Natural killer cell treated with Interleukin-12 subunit alpha and Interleukin-12 subunit beta and Interleukin-15 and Interleukin-18, amount 100 ng/mL, for 72 hours (primary cell): ENCODE measurements at regions not wholly inside any gene's neighbourhood (a gene's known extent, or its start where the extent isn't known, plus 50 kb on each side); places are given as distances from the start of the nearest gene placed in this dataset.
A peak's percentile ranks its signal among the peaks of the same experiment; 100 is the strongest.
"Not testable (repeated sequence)": the region's sequence is repeated elsewhere in the genome, so short reads cannot be mapped to it uniquely, and the experiment has no call there.

Experiments
- ATAC-seq, 2 donors: fragments of 150-1000 bp; cut with Tn5 transposase in 1 of 2; sonication (Bioruptor Pico), chemical (Tn5 transposase) in 1 of 2; 2 replicates each; pipeline ENCODE4 v1.10.0; 2021
- DNase-seq: peaks from one replicate; pipeline ENCODE4 v3.0.0; 2022; ENCODE audit warnings: low spot score
- H3K27ac Mint-ChIP-seq, 2 donors: 1 replicate in 1 of 2; 2 replicates in 1 of 2; pipeline ENCODE4 v1.8.0; 2022; ENCODE audit warnings: mixed read lengths in 2 of 2, mild to moderate bottlenecking in 1 of 2, moderate library complexity in 1 of 2
- H3K27me3 Mint-ChIP-seq, 2 donors: 1 replicate in 1 of 2; 2 replicates in 1 of 2; pipeline ENCODE4 v1.8.0; 2022; ENCODE audit warnings: mixed read lengths in 2 of 2
- H3K36me3 Mint-ChIP-seq: one replicate; pipeline ENCODE4 v1.8.0; 2022; ENCODE audit warnings: mixed read lengths
- H3K4me1 Mint-ChIP-seq, 2 donors: 1 replicate in 1 of 2; 2 replicates in 1 of 2; pipeline ENCODE4 v1.8.0; 2022; ENCODE audit warnings: low read depth in 2 of 2, mixed read lengths in 2 of 2, mild to moderate bottlenecking in 1 of 2
- H3K4me3 Mint-ChIP-seq: one replicate; pipeline ENCODE4 v1.8.0; 2022; ENCODE audit warnings: mixed read lengths
- H3K9me3 Mint-ChIP-seq: 2 replicates; pipeline ENCODE4 v1.8.0; 2022; ENCODE audit warnings: mixed read lengths

- no peak for DNase-seq
- H3K36me3 Mint-ChIP-seq: no peaks in the 10 kb centered on the region
- H3K27ac Mint-ChIP-seq: no peak overlapping the region
- no peaks in the 10 kb centered on the region for H3K9me3 Mint-ChIP-seq
- H3K4me1 Mint-ChIP-seq: peaks cover 0 to 5% of the 10 kb centered on the region in 2 donors
- H3K4me3 Mint-ChIP-seq: no peak overlapping the region
- no peak for ATAC-seq
- peaks cover 0 to 13% of the 10 kb centered on the region in 2 donors for H3K27me3 Mint-ChIP-seq
Measured at GRCh38 chr7:142460402-142461117, 202.7 kb upstream of the PRSS58 start.

DNA sequence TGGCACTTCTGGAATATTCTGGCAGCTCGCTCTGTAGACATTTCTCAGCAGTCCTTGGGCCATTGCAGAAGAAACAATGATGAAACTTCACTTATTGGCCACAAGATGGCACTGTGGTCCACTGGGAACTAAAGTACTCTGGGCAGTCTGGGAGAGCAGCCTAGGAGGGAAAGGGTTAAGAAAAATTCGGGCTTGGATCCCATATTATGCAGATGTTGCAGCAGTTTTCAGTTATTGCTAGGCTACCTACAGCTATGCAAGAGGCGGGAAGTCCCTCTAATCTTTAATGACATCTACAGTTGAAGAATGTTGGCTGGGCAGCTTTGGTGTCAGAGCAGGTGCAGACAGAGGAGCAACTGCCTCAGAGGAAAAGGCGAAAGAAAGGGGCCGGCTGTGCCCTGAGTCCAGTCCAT, 201.7 kb upstream of the PRSS58 start:
- DNase-seq (no peak), ATAC-seq (peak; percentile 62 to 67)
- Mint-ChIP-seq H3K27ac (no peak overlapping the region), H3K4me3 (no peak overlapping the region), H3K27me3 (peaks cover 0 to 13% of the 10 kb centered on the region in 2 donors), H3K4me1 (peaks cover 0 to 5% of the 10 kb centered on the region in 2 donors), H3K9me3 (no peaks in the 10 kb centered on the region), H3K36me3 (no peaks in the 10 kb centered on the region)

DNA sequence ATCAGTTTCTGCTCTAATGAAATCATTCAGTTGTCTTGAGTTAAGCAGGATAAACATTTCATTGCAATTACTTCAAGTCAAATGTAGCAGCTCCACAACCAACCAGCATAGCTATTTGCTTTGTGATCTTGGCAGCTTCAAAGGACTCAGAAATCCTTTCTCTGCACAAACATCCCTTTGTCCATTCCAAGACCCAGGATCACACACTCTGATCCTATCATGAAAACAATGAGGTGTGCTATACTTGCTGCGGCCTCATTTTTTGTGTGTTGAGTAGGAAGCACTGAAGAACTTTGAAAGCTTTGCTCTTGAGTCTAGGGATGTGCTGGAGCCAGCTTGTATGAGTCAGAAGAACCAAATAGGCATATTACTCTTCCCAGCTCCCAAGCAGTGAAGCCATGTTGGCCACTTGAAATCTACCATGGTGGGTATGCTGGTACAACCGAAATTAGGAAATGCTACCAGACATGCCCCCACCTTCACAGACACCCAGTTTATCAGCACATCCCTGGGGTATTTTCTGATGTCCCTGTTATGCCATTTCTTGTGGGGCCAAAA, 199.4 kb upstream of the PRSS58 start:
- no peak for DNase-seq
- Mint-ChIP-seq H3K4me3 (no peak overlapping the region), H3K4me1 (peaks cover 0 to 5% of the 10 kb centered on the region in 2 donors), H3K9me3 (no peaks in the 10 kb centered on the region), H3K27ac (no peak overlapping the region), H3K27me3 (peaks cover 0 to 19% of the 10 kb centered on the region in 2 donors), H3K36me3 (no peaks in the 10 kb centered on the region)
- ATAC-seq: no peak

- no peak for DNase-seq
- no peak overlapping the region for H3K4me3 Mint-ChIP-seq
- H3K27me3 Mint-ChIP-seq: peaks cover 7 to 26% of the 10 kb centered on the region in 2 donors
- ATAC-seq: no peak
- no peaks in the 10 kb centered on the region for H3K9me3 Mint-ChIP-seq
- no peak overlapping the region for H3K27ac Mint-ChIP-seq
- no peaks in the 10 kb centered on the region for H3K36me3 Mint-ChIP-seq
- H3K4me1 Mint-ChIP-seq: peaks cover 0 to 5% of the 10 kb centered on the region in 2 donors
Measured at GRCh38 chr7:142455392-142455791, 197.5 kb upstream of the PRSS58 start.

DNA sequence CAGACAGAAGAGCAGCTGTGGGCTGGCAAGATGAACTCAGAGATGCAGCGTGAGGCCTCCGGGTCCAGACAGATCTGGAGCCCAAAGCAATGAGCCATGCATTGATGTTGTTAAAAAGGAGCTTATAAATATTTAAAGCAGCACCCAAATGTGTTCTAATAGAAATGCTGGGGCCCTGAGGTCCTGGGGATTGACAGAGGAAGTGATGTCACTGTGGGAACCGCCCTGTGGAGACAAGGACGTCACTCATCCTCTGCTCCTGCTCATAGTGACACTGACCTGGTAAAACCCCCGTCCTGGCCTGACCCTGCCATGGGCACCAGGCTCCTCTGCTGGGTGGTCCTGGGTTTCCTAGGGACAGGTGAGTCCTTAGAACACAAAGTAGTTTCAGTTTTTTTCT, 197.0 kb upstream of the PRSS58 start:
- ATAC-seq (peak in 1 of 2 donors; percentile 40), DNase-seq (no peak)
- Mint-ChIP-seq H3K27me3 (peaks cover 9 to 21% of the 10 kb centered on the region in 2 donors), H3K4me3 (no peak overlapping the region), H3K36me3 (no peaks in the 10 kb centered on the region), H3K9me3 (no peaks in the 10 kb centered on the region), H3K27ac (no peak overlapping the region), H3K4me1 (peaks cover 0 to 5% of the 10 kb centered on the region in 2 donors)

DNA sequence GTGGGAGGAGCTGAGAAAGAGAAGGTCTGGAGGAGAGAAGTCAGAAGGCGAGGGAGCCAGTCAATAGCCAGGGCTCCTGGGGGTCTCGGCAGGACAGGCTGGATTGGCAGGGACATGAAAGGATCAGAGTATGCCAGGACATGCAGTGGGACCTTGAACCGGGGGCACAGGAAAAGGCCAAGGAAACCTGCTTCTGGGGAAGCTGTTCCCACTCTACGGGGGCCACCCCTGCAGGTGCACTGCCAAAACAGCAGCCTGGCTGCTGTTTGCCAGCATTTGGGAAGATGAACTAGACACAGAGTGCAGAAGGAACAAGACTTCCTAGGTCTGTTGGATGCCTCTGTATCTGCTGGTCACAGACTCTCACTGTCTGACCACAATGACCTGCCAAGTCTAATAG, 194.9 kb upstream of the PRSS58 start:
- Mint-ChIP-seq H3K27me3 (peaks cover 9 to 13% of the 10 kb centered on the region in 2 donors), H3K9me3 (no peaks in the 10 kb centered on the region), H3K36me3 (no peaks in the 10 kb centered on the region), H3K27ac (no peak overlapping the region), H3K4me1 (no peaks in the 10 kb centered on the region), H3K4me3 (no peak overlapping the region)
- no peak for ATAC-seq
- DNase-seq: no peak

DNA sequence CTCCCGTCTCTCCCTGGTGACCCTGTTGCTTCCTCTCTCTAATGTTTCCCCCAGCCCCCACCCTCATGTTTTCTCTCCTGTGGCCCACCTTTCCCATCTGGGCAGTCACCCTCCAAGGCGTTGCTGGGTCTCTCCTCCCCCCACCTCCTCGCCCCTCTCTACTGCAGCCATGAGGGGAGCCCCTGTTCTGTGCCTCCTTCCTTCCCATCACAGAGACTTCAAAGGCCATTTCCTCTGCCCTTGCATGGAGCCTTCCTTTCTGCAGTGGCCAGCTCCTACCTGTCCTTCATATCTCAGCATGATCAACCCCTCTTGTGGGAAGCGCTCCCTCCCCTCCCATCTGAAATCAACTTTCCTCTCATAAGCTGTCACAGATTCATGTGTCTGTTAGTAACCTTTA, 194.0 kb upstream of the PRSS58 start:
- no peaks in the 10 kb centered on the region for H3K36me3 Mint-ChIP-seq
- H3K4me1 Mint-ChIP-seq: no peaks in the 10 kb centered on the region
- peaks cover 11 to 13% of the 10 kb centered on the region in 2 donors for H3K27me3 Mint-ChIP-seq
- no peak overlapping the region for H3K4me3 Mint-ChIP-seq
- DNase-seq: no peak
- no peak for ATAC-seq
- no peaks in the 10 kb centered on the region for H3K9me3 Mint-ChIP-seq
- H3K27ac Mint-ChIP-seq: no peak overlapping the region

DNA sequence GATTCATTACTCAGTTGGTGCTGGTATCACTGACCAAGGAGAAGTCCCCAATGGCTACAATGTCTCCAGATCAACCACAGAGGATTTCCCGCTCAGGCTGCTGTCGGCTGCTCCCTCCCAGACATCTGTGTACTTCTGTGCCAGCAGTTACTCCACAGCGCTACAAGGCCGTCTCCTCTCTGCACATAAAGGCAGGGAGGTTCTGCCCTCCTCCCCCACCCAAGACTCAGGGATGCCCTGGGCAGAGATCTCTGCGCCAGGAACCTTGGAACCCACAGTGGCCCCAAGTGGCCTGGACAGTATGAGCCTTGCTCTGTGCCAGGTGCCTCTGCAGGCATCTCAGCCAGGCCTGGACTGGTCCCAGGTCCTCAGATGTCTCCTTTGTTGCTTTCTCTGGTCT, 193.4 kb upstream of the PRSS58 start:
- H3K9me3 Mint-ChIP-seq: no peaks in the 10 kb centered on the region
- peaks cover 11 to 13% of the 10 kb centered on the region in 2 donors for H3K27me3 Mint-ChIP-seq
- H3K27ac Mint-ChIP-seq: no peak overlapping the region
- H3K36me3 Mint-ChIP-seq: no peaks in the 10 kb centered on the region
- H3K4me1 Mint-ChIP-seq: no peaks in the 10 kb centered on the region
- no peak for DNase-seq
- peak in 1 of 2 donors; percentile 44 for ATAC-seq
- no peak overlapping the region for H3K4me3 Mint-ChIP-seq

- no peaks in the 10 kb centered on the region for H3K36me3 Mint-ChIP-seq
- peaks cover 11 to 13% of the 10 kb centered on the region in 2 donors for H3K27me3 Mint-ChIP-seq
- no peak overlapping the region for H3K27ac Mint-ChIP-seq
- H3K9me3 Mint-ChIP-seq: no peaks in the 10 kb centered on the region
- ATAC-seq (no peak), DNase-seq (no peak)
- no peak overlapping the region for H3K4me3 Mint-ChIP-seq
- H3K4me1 Mint-ChIP-seq: no peaks in the 10 kb centered on the region
Measured at GRCh38 chr7:142450695-142451094, 192.8 kb upstream of the PRSS58 start.

GRCh38 chr7:142450206-142450605, 192.3 kb upstream of the PRSS58 start:
- H3K27me3 Mint-ChIP-seq: peaks cover 11 to 13% of the 10 kb centered on the region in 2 donors
- DNase-seq: no peak
- no peaks in the 10 kb centered on the region for H3K4me1 Mint-ChIP-seq
- H3K36me3 Mint-ChIP-seq: no peaks in the 10 kb centered on the region
- H3K9me3 Mint-ChIP-seq: no peaks in the 10 kb centered on the region
- no peak for ATAC-seq
- no peak overlapping the region for H3K27ac Mint-ChIP-seq
- H3K4me3 Mint-ChIP-seq: no peak overlapping the region

- not testable (repeated sequence) for H3K36me3 Mint-ChIP-seq, H3K4me1 Mint-ChIP-seq, H3K4me3 Mint-ChIP-seq, ATAC-seq, DNase-seq, H3K9me3 Mint-ChIP-seq, H3K27ac Mint-ChIP-seq
- peaks cover 11 to 13% of the 10 kb centered on the region in 2 donors for H3K27me3 Mint-ChIP-seq
Measured at GRCh38 chr7:142448857-142449256, 191.0 kb upstream of the PRSS58 start.

DNA sequence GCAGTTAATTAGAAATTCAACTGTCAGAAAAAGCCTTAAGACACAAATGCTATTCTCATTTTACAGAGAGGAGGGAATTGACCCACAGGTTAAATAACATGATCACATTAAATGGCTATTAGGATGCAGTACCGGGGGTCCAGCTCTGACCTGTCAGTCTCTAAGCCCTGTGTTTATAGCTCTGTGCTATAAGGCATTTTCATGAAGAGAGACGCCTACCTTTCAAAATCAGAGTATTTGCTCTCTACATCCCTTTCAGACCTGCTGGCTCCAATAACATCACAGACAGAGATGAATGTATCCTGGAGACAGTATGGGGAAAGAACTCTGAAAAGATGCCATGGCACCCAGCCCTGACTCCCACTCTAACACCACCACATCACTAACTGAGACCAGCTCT, 189.9 kb upstream of the PRSS58 start:
- DNase-seq (no peak), ATAC-seq (no peak)
- H3K27ac Mint-ChIP-seq: no peak overlapping the region

GRCh38 chr7:142445019-142445686, 187.3 kb upstream of the PRSS58 start:
- H3K4me3 Mint-ChIP-seq: no peak overlapping the region
- peaks cover 2 to 10% of the 10 kb centered on the region in 2 donors for H3K4me1 Mint-ChIP-seq
- no peaks in the 10 kb centered on the region for H3K36me3 Mint-ChIP-seq
- peaks cover 3 to 6% of the 10 kb centered on the region in 2 donors for H3K27me3 Mint-ChIP-seq
- ATAC-seq: no peak
- no peak for DNase-seq
- H3K27ac Mint-ChIP-seq: no peak overlapping the region
- no peaks in the 10 kb centered on the region for H3K9me3 Mint-ChIP-seq

More for the DNA sequence above, 189.9 kb upstream of the PRSS58 start:
- Mint-ChIP-seq H3K4me1 (peaks cover 2 to 3% of the 10 kb centered on the region in 2 donors), H3K9me3 (no peaks in the 10 kb centered on the region), H3K36me3 (no peaks in the 10 kb centered on the region), H3K4me3 (no peak overlapping the region), H3K27me3 (peaks cover 11 to 15% of the 10 kb centered on the region in 2 donors)
